H9 (cell line): ENCODE measurements at regions not wholly inside any gene's neighbourhood (a gene's known extent, or its start where the extent isn't known, plus 50 kb on each side); places are given as distances from the start of the nearest gene placed in this dataset.

ENCODE experiments used
- DNase-seq: peaks from one replicate; pipeline ENCODE4 v3.0.0-alpha.2; 2017
- H2AFZ ChIP-seq: one replicate; pipeline ENCODE4 v1.6.1; 2013; ENCODE audit warnings: mild to moderate bottlenecking, low read length, control low read depth, moderate library complexity
- H2AK5ac ChIP-seq: 2 replicates; pipeline ENCODE4 v1.6.1; 2013; ENCODE audit warnings: low read length, control low read depth, mixed read lengths; ENCODE audit not compliant: insufficient read length
- H2BK120ac ChIP-seq: one replicate; pipeline ENCODE4 v1.6.1; 2013; ENCODE audit warnings: low read depth, mild to moderate bottlenecking, low read length, control low read depth, inconsistent platforms; ENCODE audit not compliant: poor library complexity, severe bottlenecking
- H2BK12ac ChIP-seq: 2 replicates; pipeline ENCODE4 v1.6.1; 2013; ENCODE audit warnings: low read length, control low read depth, mixed read lengths, low read depth; ENCODE audit not compliant: insufficient read length
- H2BK15ac ChIP-seq: 2 replicates; pipeline ENCODE4 v1.6.1; 2013; ENCODE audit warnings: low read depth, low read length, control low read depth
- H2BK20ac ChIP-seq: one replicate; pipeline ENCODE4 v1.6.1; 2013; ENCODE audit warnings: low read depth, mild to moderate bottlenecking, low read length, control low read depth, inconsistent platforms; ENCODE audit not compliant: poor library complexity, severe bottlenecking
- H2BK5ac ChIP-seq: 2 replicates; pipeline ENCODE4 v1.6.1; 2013; ENCODE audit warnings: low read length, control low read depth, mixed read lengths; ENCODE audit not compliant: insufficient read length
- H3K14ac ChIP-seq: 2 replicates; pipeline ENCODE4 v1.6.1; 2013; ENCODE audit warnings: low read length, control low read depth; ENCODE audit not compliant: insufficient read depth
- H3K18ac ChIP-seq: 2 replicates; pipeline ENCODE4 v1.6.1; 2013; ENCODE audit warnings: low read depth, mild to moderate bottlenecking, mixed read lengths, low read length, control low read depth; ENCODE audit not compliant: insufficient read length
- H3K23ac ChIP-seq: 2 replicates; pipeline ENCODE4 v1.6.1; 2013; ENCODE audit warnings: low read length, control low read depth, mixed read lengths, low read depth; ENCODE audit not compliant: insufficient read length
- H3K23me2 ChIP-seq: 2 replicates; pipeline ENCODE4 v1.6.1; 2013; ENCODE audit warnings: low read depth, mild to moderate bottlenecking, mixed read lengths, low read length, control low read depth; ENCODE audit not compliant: insufficient read length, poor library complexity, severe bottlenecking
- H3K27ac ChIP-seq: 2 replicates; pipeline ENCODE4 v1.5.1; 2013; ENCODE audit warnings: low read length, control low read depth, mixed read lengths, low read depth; ENCODE audit not compliant: insufficient read length
- H3K27me3 ChIP-seq: 2 replicates; pipeline ENCODE4 v1.6.1; 2013; ENCODE audit warnings: low read length, control low read depth, inconsistent platforms; ENCODE audit not compliant: insufficient read depth
- H3K4ac ChIP-seq: 2 replicates; pipeline ENCODE4 v1.6.1; 2013; ENCODE audit warnings: low read depth, mild to moderate bottlenecking, control low read depth, inconsistent platforms, low read length, moderate library complexity
- H3K4me1 ChIP-seq: 2 replicates; pipeline ENCODE4 v1.6.1; 2013; ENCODE audit warnings: low read length, control low read depth, inconsistent platforms; ENCODE audit not compliant: insufficient read depth
- H3K4me2 ChIP-seq: 2 replicates; pipeline ENCODE4 v1.6.1; 2013; ENCODE audit warnings: low read length, control low read depth, mixed read lengths; ENCODE audit not compliant: insufficient read length, insufficient read depth
- H3K56ac ChIP-seq: 2 replicates; pipeline ENCODE4 v1.6.1; 2013; ENCODE audit warnings: low read depth, mild to moderate bottlenecking, mixed read lengths, low read length, control low read depth; ENCODE audit not compliant: insufficient read length
- H3K79me1 ChIP-seq: 2 replicates; pipeline ENCODE4 v1.6.1; 2013; ENCODE audit warnings: low read depth, mild to moderate bottlenecking, moderate library complexity, low read length, control low read depth, inconsistent platforms; ENCODE audit not compliant: insufficient read depth, poor library complexity, severe bottlenecking
- H3K79me2 ChIP-seq: 2 replicates; pipeline ENCODE4 v1.6.1; 2013; ENCODE audit warnings: low read length, control low read depth, inconsistent platforms; ENCODE audit not compliant: insufficient read depth
- H3K9ac ChIP-seq: 2 replicates; pipeline ENCODE4 v1.6.1; 2013; ENCODE audit warnings: low read length, control low read depth, mixed read lengths; ENCODE audit not compliant: insufficient read length; ENCODE audit errors: extremely low read depth
- H3K9me3 ChIP-seq: one replicate; pipeline ENCODE4 v1.6.1; 2013; ENCODE audit warnings: low read depth, low read length, inconsistent platforms; ENCODE audit not compliant: control insufficient read depth
- H3T11ph ChIP-seq: one replicate; pipeline ENCODE4 v1.6.1; 2013; ENCODE audit warnings: mild to moderate bottlenecking, low read length, control low read depth, inconsistent platforms
- H4K20me1 ChIP-seq: one replicate; pipeline ENCODE4 v1.6.1; 2013; ENCODE audit not compliant: control insufficient read depth, insufficient read length, insufficient read depth
- H4K5ac ChIP-seq: 2 replicates; pipeline ENCODE4 v1.6.1; 2013; ENCODE audit warnings: low read depth, mild to moderate bottlenecking, mixed read lengths, low read length, control low read depth; ENCODE audit not compliant: insufficient read length
- H4K8ac ChIP-seq: replicated peaks from 2 replicates; pipeline ENCODE4 v1.6.1; 2013; ENCODE audit warnings: low read length, control low read depth, mixed read lengths, low read depth; ENCODE audit not compliant: insufficient read length
- H4K91ac ChIP-seq: 2 replicates; pipeline ENCODE4 v1.6.1; 2013; ENCODE audit warnings: low read depth, mild to moderate bottlenecking, moderate library complexity, mixed read lengths, low read length, control low read depth; ENCODE audit not compliant: insufficient read length
- H3K27ac Mint-ChIP-seq, 3 experiments: 2 replicates in 2 of 3; 3 replicates in 1 of 3; pipeline ENCODE4 v1.8.0; 2020 to 2021; ENCODE audit warnings: mixed read lengths in 3 of 3, mild to moderate bottlenecking in 1 of 3, moderate library complexity in 1 of 3
- H3K27me3 Mint-ChIP-seq: 2 replicates; pipeline ENCODE4 v1.8.0; 2021; ENCODE audit warnings: low read depth, mild to moderate bottlenecking, moderate library complexity, mixed read lengths
- H3K36me3 Mint-ChIP-seq, 3 experiments: 2 replicates in 2 of 3; 3 replicates in 1 of 3; pipeline ENCODE4 v1.8.0; 2020 to 2021; ENCODE audit warnings: low read depth in 3 of 3, mixed read lengths in 3 of 3; ENCODE audit not compliant: insufficient read depth in 1 of 3
- H3K4me1 Mint-ChIP-seq, 2 experiments: 2 replicates each; pipeline ENCODE4 v1.8.0; 2020; ENCODE audit warnings: mixed read lengths in 2 of 2
- H3K4me3 Mint-ChIP-seq, 2 experiments: 2 replicates in 1 of 2; 3 replicates in 1 of 2; pipeline ENCODE4 v1.8.0; 2020 to 2021; ENCODE audit warnings: mild to moderate bottlenecking in 2 of 2, mixed read lengths in 2 of 2, moderate library complexity in 1 of 2
- H3K9me3 Mint-ChIP-seq, 2 experiments: 2 replicates in 1 of 2; 3 replicates in 1 of 2; pipeline ENCODE4 v1.8.0; 2020; ENCODE audit warnings: mild to moderate bottlenecking in 2 of 2, mixed read lengths in 2 of 2, moderate library complexity in 1 of 2
- CTCF ChIP-seq: fragments of 200-600 bp; sonication (generic); conservative IDR thresholded peaks from 3 replicates; pipeline ENCODE4 v1.8.0; 2021; ENCODE audit warnings: antibody characterized with exemption, mild to moderate bottlenecking
- WGBS: extraction: QIAGEN DNeasy Blood & Tissue Kit; methylation state at CpG from one replicate; pipeline ENCODE4 v1.1.7; 2013; ENCODE audit warnings: missing lambda C conversion rate, low lambda C conversion rate, mixed read lengths; ENCODE audit not compliant: insufficient read length; ENCODE audit errors: extremely low coverage; 5-methylcytosine and 5-hydroxymethylcytosine counted together

GRCh38 chr12:62128175-62128975, 131.8 kb upstream of the USP15 start:
- Mint-ChIP-seq H3K27ac (no peak overlapping the region), H3K4me3 (no peak overlapping the region), H3K36me3 (no peaks in the 10 kb centered on the region), H3K9me3 (no peaks in the 10 kb centered on the region), H3K4me1 (peaks cover 0 to 3% of the 10 kb centered on the region in 2 experiments; a peak in 2 of 4 replicates), H3K27me3 (no peaks in the 10 kb centered on the region)
- no peak overlapping the region for H3K4ac ChIP-seq
- no peak overlapping the region for H2BK5ac ChIP-seq
- no peaks in the 10 kb centered on the region for H4K20me1 ChIP-seq
- H2AFZ ChIP-seq = no peak overlapping the region
- H3K18ac ChIP-seq = no peak overlapping the region
- no peak overlapping the region for H2AK5ac ChIP-seq
- H3K23ac ChIP-seq = no peak overlapping the region
- H3K9ac ChIP-seq = no peak overlapping the region
- H3K4me2 ChIP-seq = no peak overlapping the region
- H4K5ac ChIP-seq = no peak overlapping the region
- no peak overlapping the region for H2BK120ac ChIP-seq
- no peak overlapping the region for H3T11ph ChIP-seq
- H3K56ac ChIP-seq = no peak overlapping the region
- H3K27me3 ChIP-seq = no peaks in the 10 kb centered on the region
- H3K4me1 ChIP-seq = no peaks in the 10 kb centered on the region
- no peaks in the 10 kb centered on the region for H3K79me1 ChIP-seq
- no peak for DNase-seq
- no peak overlapping the region for H2BK15ac ChIP-seq
- H4K91ac ChIP-seq = no peak overlapping the region
- H3K27ac ChIP-seq = no peak overlapping the region
- H4K8ac ChIP-seq = no peak overlapping the region
- H3K23me2 ChIP-seq = no peaks in the 10 kb centered on the region
- no peaks in the 10 kb centered on the region for H3K9me3 ChIP-seq
- WGBS = no CpG with 5 or more reads among the region's 7 CpGs
- no peak overlapping the region for H2BK20ac ChIP-seq
- H2BK12ac ChIP-seq = no peak overlapping the region
- no peak for TF ChIP-seq CTCF
- no peak overlapping the region for H3K14ac ChIP-seq
- no peaks in the 10 kb centered on the region for H3K79me2 ChIP-seq
